Activated CD4-positive, alpha-beta memory T cell treated with anti-CD3 and anti-CD28 coated beads for 36 hours (primary cell): ENCODE measurements at regions not wholly inside any gene's neighbourhood (a gene's known extent, or its start where the extent isn't known, plus 50 kb on each side); places are given as distances from the start of the nearest gene placed in this dataset.

Experiments
- CTCF ChIA-PET: fragments of 350-600 bp; sonication (Branson Sonifier 250); formaldehyde crosslinking; loops from one replicate; lab custom pipeline; 2021; ENCODE audit warnings: antibody characterized with exemption, inconsistent platforms; lab: Charles Lee
- POLR2A ChIA-PET: fragments of 350-600 bp; sonication (Branson Sonifier 250); formaldehyde crosslinking; loops from one replicate; lab custom pipeline; 2021; ENCODE audit warnings: antibody characterized with exemption; lab: Charles Lee
- DNase-seq: peaks from one replicate; pipeline ENCODE4 v3.0.0-alpha.2; 2020
- H3K27ac Mint-ChIP-seq: one replicate; pipeline ENCODE4 v1.8.0; 2021; ENCODE audit warnings: mixed read lengths
- H3K27me3 Mint-ChIP-seq: one replicate; pipeline ENCODE4 v1.8.0; 2021; ENCODE audit warnings: mixed read lengths
- H3K36me3 Mint-ChIP-seq: one replicate; pipeline ENCODE4 v1.8.0; 2021; ENCODE audit warnings: mixed read lengths
- H3K4me1 Mint-ChIP-seq: one replicate; pipeline ENCODE4 v1.8.0; 2021; ENCODE audit warnings: low read depth, mixed read lengths
- H3K4me3 Mint-ChIP-seq: one replicate; pipeline ENCODE4 v1.8.0; 2021; ENCODE audit warnings: mild to moderate bottlenecking, mixed read lengths
- H3K9me3 Mint-ChIP-seq: one replicate; pipeline ENCODE4 v1.8.0; 2021; ENCODE audit warnings: mixed read lengths
- intact Hi-C: fragments of 100-400 bp; cut with micrococcal nuclease; formaldehyde crosslinking; loops from one replicate; pipeline ENCODE4 v1.15.1; 2023

DNA sequence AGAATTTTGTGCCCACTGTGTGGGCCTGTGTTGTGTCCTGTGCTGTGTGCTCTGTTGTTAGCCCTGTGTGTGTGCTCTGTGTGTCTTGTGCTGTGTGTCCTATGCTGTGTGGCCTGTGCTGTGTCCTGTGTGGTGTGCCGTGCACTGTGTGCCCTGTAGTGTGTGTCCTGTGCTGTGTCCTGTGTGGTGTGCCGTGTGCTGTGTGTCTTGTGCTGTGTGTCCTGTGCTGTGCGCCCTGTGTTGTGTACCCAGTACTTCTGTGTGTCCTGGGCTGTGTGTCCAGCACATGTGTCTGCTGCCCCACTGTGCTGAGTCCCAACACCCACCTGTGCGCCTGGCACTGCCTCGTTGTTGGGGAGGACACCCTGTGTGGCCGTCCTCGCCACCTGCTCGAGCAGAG is 53.2 kb upstream of the CHRNA7 start:
- DNase-seq: no peak
- Mint-ChIP-seq H3K27me3 (peaks cover 19% of the 10 kb centered on the region), H3K4me3 (no peak overlapping the region), H3K4me1 (peaks cover 8% of the 10 kb centered on the region), H3K9me3 (no peaks in the 10 kb centered on the region), H3K27ac (no peak overlapping the region), H3K36me3 (no peaks in the 10 kb centered on the region)
- CTCF ChIA-PET: interaction anchor here (0.6 to 2.6 kb wide), 9 partner anchors 8 to 81 kb away, joined by 3 to 9 read pairs (median 5); no protein-coding TSS in a partner anchor
- intact Hi-C loops: loop anchor here (5.0 to 10.0 kb wide), 3 partner anchors 105 to 540 kb away; partner anchors contain the start of gene OTUD7A
- POLR2A ChIA-PET: no interaction called here

GRCh38 chr15:31977812-31978661 is 52.3 kb upstream of the CHRNA7 start:
- peak; percentile 66 for DNase-seq
- Mint-ChIP-seq H3K27ac (no peak overlapping the region), H3K27me3 (peaks cover 19% of the 10 kb centered on the region), H3K36me3 (no peaks in the 10 kb centered on the region), H3K4me1 (peaks cover 8% of the 10 kb centered on the region), H3K4me3 (no peak overlapping the region), H3K9me3 (no peaks in the 10 kb centered on the region)
- intact Hi-C loops: loop anchor here (5.0 to 10.0 kb wide), 3 partner anchors 106 to 541 kb away; partner anchors contain the start of gene OTUD7A
- ChIA-PET CTCF (interaction anchor here (0.6 to 2.6 kb wide), 9 partner anchors 9 to 82 kb away, joined by 3 to 9 read pairs (median 5); no protein-coding TSS in a partner anchor), POLR2A (no interaction called here)
